GM19238 (cell line): ENCODE measurements at regions not wholly inside any gene's neighbourhood (a gene's known extent, or its start where the extent isn't known, plus 50 kb on each side); places are given as distances from the start of the nearest gene placed in this dataset.

Experiments
- DNase-seq: peaks from one replicate; pipeline ENCODE4 v3.0.0; 2011; ENCODE audit warnings: low spot score; ENCODE audit not compliant: insufficient read length

GRCh38 chr21:27680181-27680580 is 713.3 kb upstream of the ADAMTS5 start:
- DNase-seq: no peak

- DNase-seq: no peak
Measured at GRCh38 chr21:27678511-27678910, 711.6 kb upstream of the ADAMTS5 start.

GRCh38 chr21:27677546-27677945 is 710.7 kb upstream of the ADAMTS5 start:
- no peak for DNase-seq

- DNase-seq: no peak
Measured at GRCh38 chr21:27675306-27675705, 708.4 kb upstream of the ADAMTS5 start.

- DNase-seq: no peak
Measured at GRCh38 chr21:27674041-27674615, 707.2 kb upstream of the ADAMTS5 start.

GRCh38 chr21:27673581-27673980 is 706.7 kb upstream of the ADAMTS5 start:
- DNase-seq: no peak

- DNase-seq: no peak
Measured at GRCh38 chr21:27671207-27671606, 704.3 kb upstream of the ADAMTS5 start.

- DNase-seq: no peak
Measured at GRCh38 chr21:27653481-27653880, 686.6 kb upstream of the ADAMTS5 start.

GRCh38 chr21:27649762-27650161 is 682.9 kb upstream of the ADAMTS5 start:
- no peak for DNase-seq

GRCh38 chr21:27649323-27649722 is 682.4 kb upstream of the ADAMTS5 start:
- no peak for DNase-seq

GRCh38 chr21:27648560-27648959 is 681.7 kb upstream of the ADAMTS5 start:
- no peak for DNase-seq

- no peak for DNase-seq
Measured at GRCh38 chr21:27647921-27648320, 681.0 kb upstream of the ADAMTS5 start.

- DNase-seq: no peak
Measured at GRCh38 chr21:27647401-27647800, 680.5 kb upstream of the ADAMTS5 start.

- no peak for DNase-seq
Measured at GRCh38 chr21:27646691-27647090, 679.8 kb upstream of the ADAMTS5 start.

- DNase-seq: no peak
Measured at GRCh38 chr21:27646056-27646455, 679.2 kb upstream of the ADAMTS5 start.

GRCh38 chr21:27645285-27645684 is 678.4 kb upstream of the ADAMTS5 start:
- no peak for DNase-seq

- no peak for DNase-seq
Measured at GRCh38 chr21:27643326-27643725, 676.4 kb upstream of the ADAMTS5 start.

GRCh38 chr21:27639286-27639685 is 672.4 kb upstream of the ADAMTS5 start:
- DNase-seq: no peak

- no peak for DNase-seq
Measured at GRCh38 chr21:27636656-27637055, 669.8 kb upstream of the ADAMTS5 start.

GRCh38 chr21:27633631-27634030 is 666.7 kb upstream of the ADAMTS5 start:
- DNase-seq: no peak

- no peak for DNase-seq
Measured at GRCh38 chr21:27631471-27631870, 664.6 kb upstream of the ADAMTS5 start.

GRCh38 chr21:27622631-27623030 is 655.7 kb upstream of the ADAMTS5 start:
- no peak for DNase-seq

- DNase-seq: no peak
Measured at GRCh38 chr21:27614231-27614630, 647.3 kb upstream of the ADAMTS5 start.

- no peak for DNase-seq
Measured at GRCh38 chr21:27606422-27606821, 639.5 kb upstream of the ADAMTS5 start.
